ENCODE measurements at regions not wholly inside any gene's neighbourhood (a gene's known extent, or its start where the extent isn't known, plus 50 kb on each side); places are given as distances from the start of the nearest gene placed in this dataset.

GRCh38 chr20:17109307-17109706 lies 117.5 kb upstream of the PCSK2 start:
- H3K36me3 ChIP-seq (ENCODE audit: control insufficient read depth in 2 of 2, insufficient read depth in 2 of 2, low read length in 1 of 2), result no peaks in the 10 kb centered on the region
- TF ChIP-seq TCF12 (IDR thresholded peaks at IDR 0.05; ENCODE audit: low read depth, low read length), result no peak
- no peak for TF ChIP-seq ZNF217 (IDR thresholded peaks at IDR 0.05)
- TF ChIP-seq POLR2AphosphoS5 (IDR thresholded peaks at IDR 0.05; ENCODE audit: low read length), result no peak
- no peak for TF ChIP-seq DPF2 (IDR thresholded peaks at IDR 0.05)
- no peak for TF ChIP-seq BRCA1 (IDR thresholded peaks at IDR 0.05; ENCODE audit: low read depth, low read length)
- no peak for TF ChIP-seq ZNF687 (IDR thresholded peaks at IDR 0.05)
- no peak for TF ChIP-seq SUPT20H (IDR thresholded peaks at IDR 0.05; ENCODE audit: borderline replicate concordance, control insufficient read depth, low read depth, low read length)
- TF ChIP-seq YY1 (IDR thresholded peaks at IDR 0.05; ENCODE audit: low read depth, low read length), result no peak
- no peak for TF ChIP-seq BMI1 (IDR thresholded peaks at IDR 0.05; ENCODE audit: borderline replicate concordance)
- TF ChIP-seq STAT1 (conservative IDR thresholded peaks at IDR 0.05), result no peak
- TF ChIP-seq EZH2 (IDR thresholded peaks at IDR 0.05; ENCODE audit: borderline replicate concordance, control insufficient read depth, low read depth, low read length), result no peak
- TF ChIP-seq KAT2A (conservative IDR thresholded peaks at IDR 0.05; ENCODE audit: control insufficient read depth, low read depth, low read length), result no peak
- no peak for TF ChIP-seq CTCF (IDR thresholded peaks at IDR 0.05 in 2 of 3, conservative IDR thresholded peaks at IDR 0.05 in 1 of 3; ENCODE audit: control insufficient read depth in 2 of 3, extremely low read depth in 1 of 3, insufficient read depth in 1 of 3, low read depth in 3 of 3, low read length in 3 of 3)
- no peak for TF ChIP-seq SIN3A (IDR thresholded peaks at IDR 0.05; ENCODE audit: low read depth, low read length)
- H3K9ac ChIP-seq (ENCODE audit: control insufficient read depth, insufficient read depth, low read length), result no peak overlapping the region
- H4K20me1 ChIP-seq (ENCODE audit: control insufficient read depth, insufficient read depth), result no peaks in the 10 kb centered on the region
- ChIA-PET RAD21 (ENCODE audit: unreplicated experiment) (no interaction called here), CTCF (no interaction called here), POLR2A (no interaction called here), SMC1A (ENCODE audit: uncharacterized antibody, unreplicated experiment) (no interaction called here)
- WGBS (ENCODE audit: insufficient coverage, insufficient replicate concordance, low lambda C conversion rate, missing lambda C conversion rate), result 13% methylated on average over 2 of the region's 2 CpGs
- intact Hi-C loops (cut with micrococcal nuclease; ENCODE audit: unreplicated experiment), result no loop called here
- ATAC-seq (no peak), DNase-seq (ENCODE audit: low read depth, low spot score) (no peak), FAIRE-seq (no peak)
- in situ Hi-C loops (cut with MboI), result no loop called here
- no TSS peak for BruUV-seq (replicated peaks)
- H3K9me3 ChIP-seq (replicated peaks; ENCODE audit: control insufficient read depth, insufficient read depth, low read length), result no peaks in the 10 kb centered on the region
- no peak overlapping the region for H3K4me2 ChIP-seq (ENCODE audit: control insufficient read depth, insufficient read depth)
- H3K79me2 ChIP-seq (ENCODE audit: control insufficient read depth, insufficient read depth, low read length), result no peaks in the 10 kb centered on the region
- no peak overlapping the region for H3K4me3 ChIP-seq
- no peak overlapping the region for H3K27ac ChIP-seq (ENCODE audit: control insufficient read depth, insufficient read depth)
- H3K27me3 ChIP-seq (replicated peaks in 1 of 2; ENCODE audit: control insufficient read depth in 2 of 2, insufficient read depth in 2 of 2, low read length in 1 of 2), result no peaks in the 10 kb centered on the region
- no peaks in the 10 kb centered on the region for H3K4me1 ChIP-seq (ENCODE audit: control insufficient read depth, insufficient read depth, low read length)
- H2AFZ ChIP-seq (ENCODE audit: control insufficient read depth, low read depth, low read length), result no peak overlapping the region
